ENCODE measurements at regions not wholly inside any gene's neighbourhood (a gene's known extent, or its start where the extent isn't known, plus 50 kb on each side); places are given as distances from the start of the nearest gene placed in this dataset.
"Not testable (repeated sequence)": the region's sequence is repeated elsewhere in the genome, so short reads cannot be mapped to it uniquely, and the experiment has no call there.

DNA sequence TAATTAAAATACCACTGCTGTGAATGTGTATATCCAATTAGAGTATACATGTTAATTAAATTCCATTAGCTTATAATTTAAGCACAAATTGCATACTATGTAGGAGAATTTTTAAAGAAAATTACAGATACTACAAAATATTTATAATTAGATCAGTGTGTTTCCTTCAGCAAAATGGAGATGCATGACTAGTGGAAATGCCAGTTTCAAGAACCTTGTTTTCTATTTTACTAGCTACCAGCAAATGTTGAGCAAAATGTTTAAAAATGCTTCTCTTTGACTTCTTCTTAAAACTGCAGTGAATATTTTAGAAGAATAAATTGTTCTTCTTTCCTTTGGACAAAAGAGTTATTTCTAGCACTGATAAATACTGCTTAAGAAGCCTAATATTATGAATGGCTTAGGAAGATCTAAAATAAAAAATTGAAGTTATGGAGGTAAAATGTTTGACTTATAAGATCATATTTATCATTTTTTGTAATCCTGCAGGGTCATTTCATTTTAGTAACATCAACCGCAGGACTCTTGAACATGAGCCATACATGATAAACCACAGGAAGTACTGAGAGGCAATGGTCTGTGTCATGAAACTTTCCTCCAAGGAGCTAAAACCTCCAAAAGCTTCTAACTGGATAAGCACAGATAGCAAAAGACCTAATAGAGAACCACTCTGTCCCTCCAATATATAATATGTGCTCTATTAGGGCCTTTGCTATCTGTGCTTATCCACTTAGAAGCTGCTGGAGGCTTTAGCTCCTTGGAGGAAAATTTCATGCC is 1066.0 kb upstream of the CELF2 start:
- DNase-seq = no peak

DNA sequence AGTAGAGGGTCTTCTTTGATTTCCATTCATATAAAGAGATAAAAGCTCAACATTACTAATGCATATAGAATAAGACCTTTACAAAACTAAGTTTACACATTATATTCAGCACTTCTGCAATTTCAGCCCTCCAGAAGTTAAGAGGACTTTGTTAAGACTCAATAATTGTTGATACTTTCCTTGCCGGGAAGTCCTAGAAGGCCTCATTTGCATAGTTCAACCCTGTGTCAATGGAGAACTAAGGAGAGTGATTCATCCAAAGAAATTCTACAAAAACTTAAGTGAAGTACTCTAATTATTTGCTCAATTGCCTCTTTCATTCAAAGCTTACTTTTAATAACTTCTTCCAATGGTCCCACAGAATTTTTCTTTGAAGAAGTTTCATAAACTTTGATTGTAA is 1060.3 kb upstream of the CELF2 start:
- no peak for DNase-seq

DNA sequence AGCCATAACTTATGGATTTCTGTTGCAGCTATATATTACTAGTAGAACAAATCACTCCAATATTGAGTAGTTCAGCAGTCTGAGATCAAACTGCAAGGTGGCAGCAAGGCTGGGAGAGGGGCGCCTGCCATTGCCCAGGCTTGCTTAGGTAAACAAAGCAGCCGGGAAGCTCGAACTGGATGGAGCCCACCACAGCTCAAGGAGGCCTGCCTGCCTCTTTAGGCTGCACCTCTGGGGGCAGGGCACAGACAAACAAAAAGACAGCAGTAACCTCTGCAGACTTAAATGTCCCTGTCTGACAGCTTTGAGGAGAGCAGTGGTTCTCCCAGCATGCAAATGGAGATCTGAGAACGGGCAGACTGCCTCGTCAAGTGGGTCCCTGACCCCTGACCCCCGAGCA is 1059.8 kb upstream of the CELF2 start:
- DNase-seq = not testable (repeated sequence)

GRCh38 chr10:9965341-9965740 is 1052.3 kb upstream of the CELF2 start:
- DNase-seq = no peak

- DNase-seq = no peak
These were observed 1030.9 kb upstream of the CELF2 start for GRCh38 chr10:9986786-9987185.

DNA sequence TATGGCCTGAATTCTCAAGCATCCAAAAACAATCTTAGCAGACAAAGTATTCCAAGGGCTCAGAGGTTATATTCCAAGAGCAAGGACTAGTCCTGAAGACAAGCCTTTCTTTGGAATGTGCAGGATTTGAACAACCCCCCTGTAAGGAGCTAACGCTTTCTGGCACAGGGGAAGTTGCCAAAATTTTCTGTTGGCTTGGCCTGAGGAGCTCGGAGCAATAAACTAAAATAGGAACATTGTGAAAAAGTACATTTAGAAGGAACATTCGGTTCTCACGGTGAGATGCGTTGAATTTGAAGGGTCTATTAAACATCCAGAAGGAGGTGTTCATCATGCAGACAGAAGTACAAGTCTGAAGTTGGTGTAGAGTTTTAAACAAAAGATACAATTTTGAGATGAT is 1030.5 kb upstream of the CELF2 start:
- DNase-seq = no peak

DNA sequence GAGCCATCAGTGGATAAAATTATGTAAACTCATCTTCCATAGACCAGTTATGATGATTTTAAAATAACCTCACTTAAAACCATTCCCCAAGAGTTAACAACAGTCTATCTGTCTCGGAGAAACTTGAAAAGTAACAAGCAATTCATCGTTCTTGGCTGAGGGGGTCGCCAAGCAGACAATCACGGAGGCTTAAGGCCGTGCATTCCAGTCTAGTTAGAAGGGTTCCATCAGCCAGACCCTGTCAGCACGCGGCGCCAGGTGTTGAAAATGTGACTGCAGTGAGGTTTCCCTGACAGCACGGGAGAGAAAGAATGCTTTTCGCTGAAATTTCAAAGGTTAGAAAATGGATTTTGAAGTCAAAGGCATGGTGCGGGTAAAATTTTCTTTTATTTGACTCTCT is 1025.0 kb upstream of the CELF2 start:
- peak in 3 of 51 donors; percentile 2 to 15 (median 3) for DNase-seq

GRCh38 chr10:9994131-9994530 is 1023.5 kb upstream of the CELF2 start:
- no peak for DNase-seq

DNA sequence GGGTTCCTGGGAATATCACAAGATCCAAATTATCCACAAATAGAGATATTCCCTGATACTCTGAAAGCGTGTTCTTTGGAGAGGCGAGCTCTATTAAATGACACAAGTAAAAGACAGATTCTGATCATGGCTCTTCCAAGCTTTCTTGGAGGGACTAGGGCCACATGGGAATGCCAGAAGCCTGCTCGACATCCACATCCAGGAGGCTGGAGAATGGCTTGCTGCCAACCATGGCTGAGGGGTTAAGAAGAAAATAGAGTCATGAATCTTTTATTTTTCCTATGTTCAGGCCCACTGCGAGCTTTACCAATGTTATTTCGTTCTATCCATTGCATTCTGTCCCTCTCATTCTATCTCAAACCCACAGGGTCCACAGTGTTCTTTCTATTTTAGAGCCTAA is 1018.0 kb upstream of the CELF2 start:
- DNase-seq = no peak

DNA sequence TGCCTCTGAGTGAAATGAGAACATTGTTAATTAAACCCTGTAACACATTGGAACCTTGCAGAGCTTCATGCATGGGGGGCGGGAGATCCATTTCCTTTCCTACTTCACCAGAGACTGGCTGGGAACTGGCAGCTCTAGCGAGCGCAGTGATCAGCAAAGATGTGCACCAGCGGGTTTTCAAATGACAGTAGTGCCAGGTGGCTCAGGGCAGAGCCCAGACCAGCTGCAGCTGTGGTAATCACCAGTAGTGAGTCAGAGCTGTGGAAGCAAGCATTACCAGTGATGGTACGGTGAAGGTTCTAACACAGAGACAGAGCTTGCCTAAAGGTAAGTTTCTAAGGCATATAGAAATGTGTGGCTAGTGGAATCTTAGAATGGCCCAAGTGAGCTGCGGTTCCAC is 1009.7 kb upstream of the CELF2 start:
- DNase-seq = no peak

- no peak for DNase-seq
These were observed 1007.3 kb upstream of the CELF2 start for GRCh38 chr10:10010397-10010796.

GRCh38 chr10:10014846-10015245 is 1002.8 kb upstream of the CELF2 start:
- DNase-seq = no peak

GRCh38 chr10:10017716-10018115 is 1000.0 kb upstream of the CELF2 start:
- DNase-seq = no peak

GRCh38 chr10:10020945-10021344 is 996.7 kb upstream of the CELF2 start:
- no peak for DNase-seq

DNA sequence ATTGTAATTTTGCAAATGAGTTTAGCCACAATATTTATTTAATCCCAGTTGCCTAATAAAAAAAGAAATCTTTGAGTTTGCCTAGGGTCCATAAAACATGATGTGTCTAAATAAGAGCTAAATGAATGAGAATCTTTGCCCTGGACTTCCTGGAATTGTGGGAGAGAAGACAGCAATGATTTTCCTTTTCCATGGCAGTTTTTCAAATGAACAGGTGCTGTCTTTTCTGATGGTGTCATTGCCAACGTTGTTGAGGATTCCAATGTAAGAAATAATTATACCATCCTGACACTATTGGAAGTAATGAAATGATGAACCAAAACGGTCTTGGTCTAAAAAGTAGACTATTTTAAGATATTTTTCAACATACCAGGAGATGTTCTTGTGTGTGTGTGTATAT is 984.7 kb upstream of the CELF2 start:
- DNase-seq = no peak

DNA sequence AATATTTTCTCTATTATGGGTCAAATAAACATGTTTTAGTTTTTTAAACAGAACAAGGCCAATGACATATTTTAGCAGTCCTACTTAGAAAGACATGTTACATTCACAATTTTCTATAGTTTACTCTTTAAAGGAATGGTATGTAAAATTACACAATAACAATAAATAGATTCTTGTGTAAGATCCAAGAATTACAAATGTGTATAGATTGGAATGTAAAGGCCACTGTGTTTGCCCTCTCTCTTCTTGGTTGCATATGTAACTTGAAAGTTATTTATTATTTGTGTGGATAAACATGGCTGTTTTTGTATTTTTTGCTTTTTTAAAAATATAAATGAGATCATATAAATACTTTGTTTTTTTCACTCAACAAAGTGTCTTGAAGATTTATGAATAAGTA is 979.3 kb upstream of the CELF2 start:
- no peak for DNase-seq

DNA sequence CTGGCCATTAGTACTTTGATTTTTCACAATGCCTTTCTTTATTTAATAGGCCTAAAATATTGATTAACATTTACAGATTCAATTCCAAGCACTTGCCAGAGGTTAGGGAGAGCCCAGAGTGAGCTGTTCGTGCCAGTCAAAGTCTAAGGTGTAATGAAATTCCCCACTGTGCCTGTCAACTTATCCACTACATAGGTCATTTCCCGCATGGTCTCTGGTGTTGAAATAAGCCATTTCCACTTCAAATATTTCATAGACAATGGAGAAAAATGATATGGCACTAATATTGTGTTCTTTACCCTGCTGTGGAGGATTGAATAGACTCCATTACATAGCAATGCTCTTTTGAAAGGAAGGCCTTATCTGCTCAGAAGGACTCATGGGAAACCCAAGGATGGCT is 978.1 kb upstream of the CELF2 start:
- DNase-seq = no peak

- DNase-seq = no peak
These were observed 974.6 kb upstream of the CELF2 start for GRCh38 chr10:10043083-10043482.

DNA sequence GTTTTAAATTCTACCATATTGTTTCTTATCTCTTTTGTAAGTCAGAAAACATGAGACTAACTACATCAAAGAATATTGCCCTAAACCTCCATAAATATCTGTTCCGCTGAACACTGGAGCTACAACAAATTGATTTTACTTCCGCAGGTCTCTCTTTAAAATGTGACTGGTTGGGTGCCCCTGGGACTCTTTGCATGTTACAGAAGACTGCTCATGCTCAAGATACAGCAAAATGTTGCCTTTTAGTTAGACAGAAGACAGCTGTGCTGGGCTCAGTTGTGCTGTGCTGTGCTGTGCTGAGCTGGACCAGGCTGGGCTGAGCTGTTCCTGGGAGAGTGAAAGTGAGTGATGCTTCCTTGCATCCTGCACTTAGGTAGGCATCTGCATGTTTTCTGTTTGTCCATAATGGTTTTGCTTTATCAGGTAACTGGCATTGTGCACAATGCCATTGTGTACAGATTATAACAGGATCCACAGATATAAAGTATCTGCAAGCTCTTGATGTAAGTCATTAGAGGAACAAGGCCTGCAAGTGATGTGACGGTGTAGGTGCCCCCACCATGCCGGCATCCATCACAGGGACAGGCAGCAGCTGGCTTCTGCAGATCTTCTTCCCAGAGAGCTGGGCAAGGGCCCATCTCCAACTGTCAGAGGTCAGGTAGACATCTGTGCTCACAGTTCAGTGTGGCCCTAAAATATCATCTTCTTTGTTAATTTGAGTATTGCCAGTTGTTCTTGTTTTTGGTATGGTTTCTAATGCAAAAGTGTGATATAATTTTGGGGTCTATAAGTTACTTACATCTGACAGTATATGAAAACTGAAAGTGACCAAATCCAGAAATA is 972.5 kb upstream of the CELF2 start:
- DNase-seq = no peak

DNA sequence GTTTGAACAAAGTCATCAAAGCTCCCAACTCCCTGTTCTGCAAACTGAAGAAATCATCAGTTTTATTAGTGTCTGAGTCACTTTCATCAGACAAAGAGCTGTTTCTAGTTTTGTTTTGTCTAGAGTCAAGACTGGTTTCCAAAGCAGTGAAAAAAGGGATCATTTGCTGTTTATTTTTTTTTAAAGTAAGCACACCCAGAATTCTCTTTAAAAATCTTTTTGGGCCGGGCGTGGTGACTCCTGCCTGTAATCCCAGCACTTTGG is 972.0 kb upstream of the CELF2 start:
- DNase-seq = no peak

GRCh38 chr10:10047426-10047825 is 970.2 kb upstream of the CELF2 start:
- DNase-seq = no peak

DNA sequence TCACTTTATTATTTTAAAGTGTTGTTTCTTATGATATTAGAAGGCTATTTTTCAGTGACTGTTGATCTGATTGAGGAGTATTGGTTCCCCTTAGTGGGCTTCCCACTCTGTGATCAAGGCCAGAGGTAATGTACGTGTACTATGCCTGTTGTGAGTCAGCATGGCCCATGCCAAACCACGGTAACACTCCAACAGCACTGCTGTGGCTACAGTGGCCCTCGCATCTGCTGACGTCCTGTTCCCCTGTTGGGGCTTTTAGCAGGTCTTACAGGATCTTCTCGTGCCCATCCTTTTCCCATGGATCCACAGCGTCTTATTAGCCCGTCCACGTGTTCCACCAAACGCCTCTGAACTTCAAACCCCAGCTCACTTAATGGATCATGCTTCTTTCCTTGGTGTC is 964.6 kb upstream of the CELF2 start:
- no peak for DNase-seq

- DNase-seq = no peak
These were observed 963.2 kb upstream of the CELF2 start for GRCh38 chr10:10054466-10054865.
